ENCODE measurements at regions not wholly inside any gene's neighbourhood (a gene's known extent, or its start where the extent isn't known, plus 50 kb on each side); places are given as distances from the start of the nearest gene placed in this dataset.
A peak's percentile ranks its signal among the peaks of the same experiment; 100 is the strongest.
"Not testable (repeated sequence)": the region's sequence is repeated elsewhere in the genome, so short reads cannot be mapped to it uniquely, and the experiment has no call there.

- DNase-seq: no peak
Measured at GRCh38 chr2:39929531-39929930, 150.5 kb upstream of the THUMPD2 start.

DNA sequence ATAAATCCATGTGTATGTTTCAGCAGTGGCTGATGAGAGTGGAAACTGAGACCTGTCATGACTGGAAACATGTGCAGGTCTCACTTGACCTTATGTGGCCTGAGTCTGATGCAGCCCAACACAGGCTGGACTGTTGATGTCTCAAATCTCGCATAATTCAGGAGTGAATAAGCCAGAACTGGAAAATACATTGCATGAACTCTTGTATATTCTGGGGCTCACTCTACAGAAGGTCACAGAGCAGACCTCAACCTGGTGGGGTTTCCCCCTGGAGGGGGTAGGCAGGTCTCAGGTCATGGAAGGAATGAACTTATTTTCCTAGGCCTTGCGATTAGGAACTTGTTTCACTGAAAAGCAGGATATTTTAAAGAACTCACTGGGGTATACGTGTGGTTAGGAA, 146.3 kb upstream of the THUMPD2 start:
- no peak for DNase-seq

DNA sequence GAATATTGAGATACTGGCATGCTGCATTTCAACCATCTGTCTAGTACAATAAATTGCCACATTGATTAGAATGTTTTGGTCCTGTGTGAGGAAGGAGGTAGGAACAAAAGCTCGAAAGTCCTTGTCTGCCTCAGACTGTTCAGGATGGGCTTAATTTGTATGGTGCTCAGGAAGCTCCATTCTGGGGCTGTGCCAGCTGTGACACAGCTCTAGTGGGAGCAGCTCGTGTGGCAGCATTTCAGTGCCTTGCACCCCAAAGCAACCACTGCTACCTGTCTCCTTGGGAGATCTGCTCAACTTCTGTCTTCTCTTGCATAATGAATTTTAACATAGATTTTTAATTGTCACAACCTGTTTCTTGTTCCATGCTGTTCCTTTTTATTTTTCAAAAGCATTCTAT, 144.4 kb upstream of the THUMPD2 start:
- no peak for DNase-seq

- DNase-seq: no peak
Measured at GRCh38 chr2:39922679-39923405, 143.8 kb upstream of the THUMPD2 start.

GRCh38 chr2:39920307-39920801, 141.3 kb upstream of the THUMPD2 start:
- DNase-seq: no peak

- DNase-seq: no peak
Measured at GRCh38 chr2:39919511-39920306, 140.7 kb upstream of the THUMPD2 start.

DNA sequence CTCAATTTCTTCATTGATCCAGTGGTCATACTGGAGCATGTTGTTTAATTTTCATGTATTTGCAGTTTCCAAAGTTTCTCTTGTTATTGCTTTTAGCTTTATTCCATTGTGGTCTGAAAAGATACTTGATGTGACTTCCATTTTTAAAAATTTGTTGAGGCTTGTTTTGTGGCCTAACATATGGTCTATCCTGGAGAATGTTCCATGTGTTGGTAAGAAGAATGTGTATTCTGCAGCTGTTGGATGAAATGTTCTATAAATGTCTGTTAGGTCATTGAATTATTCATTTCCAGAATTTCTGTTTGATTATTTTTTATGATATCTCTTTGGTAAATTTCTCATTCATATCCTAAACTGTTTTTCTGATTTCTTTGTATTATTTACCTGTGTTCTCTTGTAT, 139.8 kb upstream of the THUMPD2 start:
- no peak for DNase-seq

DNA sequence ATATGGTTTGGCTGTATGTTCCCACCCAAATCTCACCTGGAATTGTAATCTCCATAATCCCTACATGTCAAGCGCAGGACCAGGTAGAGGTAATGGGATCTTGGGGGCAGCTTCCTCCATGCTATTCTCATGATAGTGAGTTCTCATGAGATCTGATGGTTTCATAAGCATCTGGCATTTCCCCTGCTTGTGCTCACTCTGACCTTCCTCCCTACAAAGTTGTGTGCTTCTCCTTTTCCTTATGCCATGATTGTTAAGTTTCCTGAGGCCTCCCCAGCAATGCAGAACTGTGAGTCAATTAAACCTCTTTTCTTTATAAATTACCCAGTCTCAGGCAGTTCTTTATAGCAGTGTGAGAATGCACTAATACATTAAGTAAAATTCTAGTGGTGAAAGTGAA, 138.3 kb upstream of the THUMPD2 start:
- peak; percentile 32 to 63 (median 57) for DNase-seq

DNA sequence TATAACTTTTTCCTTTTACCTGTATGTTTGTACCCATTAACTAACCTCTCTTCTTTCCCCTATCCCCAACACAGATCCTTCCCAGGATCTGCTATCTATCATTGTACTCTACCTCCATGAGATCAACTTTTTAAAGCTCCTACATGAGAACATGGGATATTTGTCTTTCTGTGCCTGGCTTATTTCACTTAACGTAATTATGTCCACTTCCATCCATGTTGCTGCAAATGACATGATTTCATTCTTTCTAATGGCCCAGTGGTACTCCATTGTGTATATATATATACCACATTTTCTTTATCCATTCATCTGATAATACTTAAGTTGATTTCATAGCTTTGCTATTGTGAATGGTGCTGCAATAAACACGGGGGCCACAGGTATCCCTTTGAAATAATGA, 135.9 kb upstream of the THUMPD2 start:
- no peak for DNase-seq

GRCh38 chr2:39913648-39914461, 134.8 kb upstream of the THUMPD2 start:
- DNase-seq: peak; percentile 65 to 90 (median 76)

- DNase-seq: no peak
Measured at GRCh38 chr2:39902103-39902502, 123.0 kb upstream of the THUMPD2 start.

DNA sequence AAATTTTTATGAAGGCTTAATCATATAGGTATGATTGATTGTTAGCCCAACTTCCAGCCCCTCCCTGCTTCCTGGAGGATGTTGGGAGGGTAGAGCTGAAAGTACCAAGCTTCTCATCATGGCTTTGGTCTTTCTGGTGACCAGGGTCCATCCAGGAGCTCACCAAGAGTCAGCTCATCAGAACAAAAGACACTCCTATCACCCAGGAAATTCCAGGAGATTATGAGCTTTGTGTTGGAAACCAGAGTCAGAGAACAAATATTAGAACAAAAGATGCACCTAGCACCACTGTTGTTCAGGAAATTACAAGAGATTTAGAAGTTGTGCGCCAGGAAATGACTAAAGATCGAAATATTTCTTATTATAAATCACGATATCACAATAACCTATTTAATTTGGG, 119.9 kb upstream of the THUMPD2 start:
- no peak for DNase-seq

DNA sequence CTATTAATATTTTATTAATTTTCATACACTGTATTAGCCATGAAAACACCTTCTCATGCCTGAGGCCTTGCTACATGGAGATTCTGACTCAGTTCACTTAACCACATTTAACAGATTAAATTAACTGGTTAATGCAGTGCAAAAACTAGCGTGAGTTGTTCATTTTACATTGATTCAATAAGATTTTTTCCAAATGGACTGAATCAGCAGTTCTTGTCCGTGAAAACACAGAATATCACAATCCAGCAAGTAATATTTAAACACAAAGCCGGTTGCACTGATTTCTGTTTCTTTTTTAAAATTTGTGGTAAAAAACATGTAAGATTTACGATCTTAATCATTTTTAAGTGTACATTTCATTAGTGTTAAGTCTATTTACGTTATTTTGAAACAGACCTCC, 118.2 kb upstream of the THUMPD2 start:
- DNase-seq: no peak

- DNase-seq: no peak
Measured at GRCh38 chr2:39894082-39894481, 115.0 kb upstream of the THUMPD2 start.

DNA sequence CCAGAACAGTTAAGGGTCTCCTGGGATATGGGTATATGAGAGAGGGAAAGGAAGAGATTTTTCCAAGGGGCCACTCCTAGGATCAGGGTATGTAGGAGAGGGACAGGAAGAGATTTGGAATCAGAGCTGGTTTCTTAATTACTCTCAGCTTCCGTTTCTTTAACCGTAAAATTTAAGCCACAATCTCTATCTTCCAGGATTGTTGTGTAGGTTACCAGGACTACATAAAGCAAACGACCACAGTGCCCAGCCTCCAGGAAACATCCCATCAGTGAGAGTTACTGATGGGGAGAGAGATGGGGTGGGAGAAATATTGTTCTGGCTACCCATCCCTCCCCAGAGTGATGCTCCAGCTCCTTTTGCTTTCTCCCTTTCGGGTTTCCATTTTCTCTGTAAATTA, 114.6 kb upstream of the THUMPD2 start:
- DNase-seq: no peak

DNA sequence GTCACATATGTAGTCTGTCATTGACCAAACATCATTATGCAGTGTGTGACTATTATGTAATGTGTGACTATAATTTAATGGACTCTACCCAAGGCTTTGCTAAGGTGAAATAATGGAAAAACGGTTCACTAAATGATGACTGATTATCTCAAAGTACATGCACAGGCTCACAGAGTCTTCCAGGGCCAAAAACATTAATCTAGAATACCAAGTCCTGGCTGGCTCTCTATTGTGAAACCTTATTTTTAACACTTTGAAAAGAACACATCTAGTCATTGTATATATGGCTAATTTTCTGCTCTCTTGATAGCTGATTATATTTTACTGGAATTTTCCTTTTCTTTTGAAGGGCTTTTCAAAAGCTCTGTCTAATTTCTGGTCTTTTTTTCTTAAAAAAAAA, 102.9 kb upstream of the THUMPD2 start:
- no peak for DNase-seq

DNA sequence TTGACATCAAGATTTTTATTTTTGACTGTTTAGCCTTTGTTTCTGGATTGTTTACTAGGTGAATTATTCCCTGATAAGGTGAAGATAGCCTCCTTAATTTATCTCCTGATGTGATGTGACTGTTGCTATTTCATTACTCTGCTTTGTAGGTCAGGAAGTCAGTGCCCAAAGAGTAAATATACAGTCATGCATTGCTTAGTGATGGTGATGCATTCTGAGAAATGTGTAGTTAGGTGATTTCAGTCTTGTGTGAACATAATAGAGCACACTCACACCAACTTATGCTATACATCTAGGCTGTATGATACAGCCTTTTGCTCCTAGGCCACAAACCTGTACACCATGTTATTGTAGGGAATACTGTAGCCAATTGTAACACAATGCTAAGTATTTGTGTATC, 102.4 kb upstream of the THUMPD2 start:
- no peak for DNase-seq

GRCh38 chr2:39879001-39879400, 99.9 kb upstream of the THUMPD2 start:
- DNase-seq: not testable (repeated sequence)

- DNase-seq: no peak
Measured at GRCh38 chr2:39875914-39876267, 96.8 kb upstream of the THUMPD2 start.

DNA sequence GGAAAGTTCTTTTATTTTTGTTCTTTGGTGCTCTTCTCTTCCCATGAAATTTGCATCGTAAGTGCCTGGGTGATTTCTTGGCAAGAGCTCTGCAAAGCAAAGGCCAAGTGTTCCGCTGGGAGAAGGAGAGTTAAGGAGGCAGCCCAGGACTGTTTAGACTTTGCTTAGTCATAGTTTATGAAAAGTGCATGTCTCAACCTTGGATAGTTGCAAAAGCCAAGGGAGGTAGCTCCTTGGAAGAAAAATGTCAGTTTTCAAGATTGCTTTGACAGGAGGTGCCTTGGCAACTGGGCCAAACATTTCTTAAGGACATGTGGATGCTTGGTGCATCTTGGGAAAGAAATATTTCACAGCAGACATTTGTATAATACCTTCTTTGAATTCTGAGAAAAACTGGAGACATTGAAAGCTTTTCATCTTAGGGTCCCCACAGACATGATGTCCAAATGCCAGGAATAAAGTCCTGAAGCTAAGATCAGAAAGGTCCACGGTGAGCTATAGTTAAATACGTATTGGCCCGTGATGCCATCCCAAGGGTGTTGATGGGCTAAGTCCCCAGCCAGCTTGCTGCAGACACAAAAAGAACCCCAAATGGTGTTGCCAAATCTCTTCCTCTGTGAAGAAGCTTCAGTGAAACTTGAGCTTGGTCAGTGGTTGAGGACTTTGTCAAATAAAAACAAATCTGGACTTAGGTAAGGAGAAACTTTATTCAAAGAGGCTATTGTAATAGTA, 96.3 kb upstream of the THUMPD2 start:
- no peak for DNase-seq

- no peak for DNase-seq
Measured at GRCh38 chr2:39874236-39874635, 95.2 kb upstream of the THUMPD2 start.

GRCh38 chr2:39873586-39873985, 94.5 kb upstream of the THUMPD2 start:
- DNase-seq: no peak

- no peak for DNase-seq
Measured at GRCh38 chr2:39872748-39873147, 93.7 kb upstream of the THUMPD2 start.

All from suppressor macrophage (primary cell).